HL-60/S4 treated with retinoic acid at 250 ng/mL for 4 days and 3 days (cell line): ENCODE measurements at regions not wholly inside any gene's neighbourhood (a gene's known extent, or its start where the extent isn't known, plus 50 kb on each side); places are given as distances from the start of the nearest gene placed in this dataset.
"Not testable (repeated sequence)": the region's sequence is repeated elsewhere in the genome, so short reads cannot be mapped to it uniquely, and the experiment has no call there.

Source experiments
- in situ Hi-C: fragments of 300-500 bp; cut with MboI; formaldehyde crosslinking; loops from 2 replicates; pipeline ENCODE4 v1.7.0; 2022; ENCODE audit warnings: low sequenced_read_pairs

DNA sequence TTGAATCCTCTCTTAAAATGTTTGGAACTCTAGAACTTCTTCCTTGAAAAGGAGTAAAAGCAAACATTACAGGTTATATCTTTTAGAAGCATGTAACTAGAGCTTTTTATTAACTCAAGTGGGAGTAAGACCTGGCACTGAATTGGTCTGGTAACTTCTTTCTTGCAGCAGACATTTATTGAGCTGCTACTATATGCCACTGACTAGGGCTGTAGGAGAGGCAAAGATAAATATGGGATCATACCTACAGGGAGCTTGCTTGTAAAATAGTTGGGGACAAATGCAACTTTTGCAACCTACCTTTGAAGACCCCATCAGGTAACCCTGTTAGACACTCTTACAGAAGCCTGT, 231.9 kb upstream of the TUT7 start:
- in situ Hi-C loops: no loop called here

DNA sequence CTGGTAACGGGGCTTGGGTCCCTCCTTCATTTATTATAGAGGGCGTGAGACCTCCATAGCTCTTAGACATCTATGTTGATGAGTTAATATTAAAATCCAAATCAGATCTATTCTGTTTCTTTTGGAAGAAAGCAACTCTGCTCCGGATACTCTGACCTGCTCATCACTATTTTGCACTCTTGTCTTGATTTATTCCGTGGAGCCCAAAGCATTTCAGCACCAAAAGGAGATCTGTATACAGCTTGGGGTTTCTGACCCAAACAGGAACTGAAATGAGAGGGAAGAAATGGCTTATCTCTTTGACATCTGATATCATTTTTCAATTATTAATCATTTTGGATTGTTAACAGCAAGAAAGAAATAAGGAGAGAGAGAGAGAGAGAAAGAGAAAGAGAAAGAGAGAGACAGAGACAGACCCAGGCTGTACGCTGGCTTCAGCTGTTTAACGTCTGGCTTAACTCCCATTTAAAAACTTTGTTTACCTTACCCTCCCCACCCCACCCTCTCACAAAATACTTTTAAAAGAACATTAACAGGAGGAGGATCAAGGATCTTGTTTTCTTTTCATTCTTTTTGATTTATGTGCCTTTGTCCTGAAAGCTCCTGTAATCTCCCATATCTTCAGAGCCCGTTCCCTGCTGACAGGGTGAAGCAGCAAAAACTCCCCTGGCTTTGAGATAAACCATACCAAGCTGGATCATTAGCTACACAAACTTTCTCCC, 231.4 kb upstream of the TUT7 start:
- in situ Hi-C loops: no loop called here

DNA sequence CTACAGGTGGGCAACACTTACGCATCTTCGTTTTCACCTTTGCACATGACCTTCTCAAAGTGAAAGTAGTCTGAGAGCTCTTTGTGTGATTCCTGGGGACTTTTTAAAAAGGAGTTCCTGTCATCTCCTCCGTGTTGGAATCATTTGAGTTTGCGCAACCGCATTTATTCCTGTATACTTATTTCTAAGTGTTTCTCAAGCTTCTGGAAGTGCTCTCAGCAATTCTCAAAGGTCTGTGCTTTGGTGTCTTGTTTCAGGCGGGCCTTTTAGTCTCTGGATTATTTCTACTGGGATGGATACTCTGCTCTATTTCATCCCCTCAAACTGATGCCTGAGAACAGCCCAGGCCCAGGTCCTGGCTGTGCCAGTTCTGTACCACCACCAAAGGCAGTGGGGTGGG, 226.5 kb upstream of the TUT7 start:
- in situ Hi-C loops: no loop called here

DNA sequence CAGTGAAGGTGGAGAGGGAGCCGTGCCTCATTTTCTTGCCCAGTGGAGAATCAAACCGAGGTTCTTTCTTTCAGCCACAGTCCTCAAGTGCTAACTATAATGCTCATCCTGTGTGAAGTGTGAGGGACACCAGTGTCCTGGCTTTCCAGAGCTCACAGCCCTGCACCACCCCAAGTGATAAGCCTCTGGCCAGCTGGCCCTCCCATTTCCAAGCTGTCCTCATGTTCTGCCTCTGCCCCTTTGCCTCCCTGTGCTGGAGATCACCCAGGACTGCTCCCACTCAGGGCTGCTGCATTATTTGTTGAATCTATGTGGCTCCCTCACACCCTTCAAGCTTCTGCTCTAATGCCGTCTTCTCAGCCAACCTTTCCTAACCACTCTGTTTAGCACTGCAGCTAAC, 224.5 kb upstream of the TUT7 start:
- in situ Hi-C loops: no loop called here

DNA sequence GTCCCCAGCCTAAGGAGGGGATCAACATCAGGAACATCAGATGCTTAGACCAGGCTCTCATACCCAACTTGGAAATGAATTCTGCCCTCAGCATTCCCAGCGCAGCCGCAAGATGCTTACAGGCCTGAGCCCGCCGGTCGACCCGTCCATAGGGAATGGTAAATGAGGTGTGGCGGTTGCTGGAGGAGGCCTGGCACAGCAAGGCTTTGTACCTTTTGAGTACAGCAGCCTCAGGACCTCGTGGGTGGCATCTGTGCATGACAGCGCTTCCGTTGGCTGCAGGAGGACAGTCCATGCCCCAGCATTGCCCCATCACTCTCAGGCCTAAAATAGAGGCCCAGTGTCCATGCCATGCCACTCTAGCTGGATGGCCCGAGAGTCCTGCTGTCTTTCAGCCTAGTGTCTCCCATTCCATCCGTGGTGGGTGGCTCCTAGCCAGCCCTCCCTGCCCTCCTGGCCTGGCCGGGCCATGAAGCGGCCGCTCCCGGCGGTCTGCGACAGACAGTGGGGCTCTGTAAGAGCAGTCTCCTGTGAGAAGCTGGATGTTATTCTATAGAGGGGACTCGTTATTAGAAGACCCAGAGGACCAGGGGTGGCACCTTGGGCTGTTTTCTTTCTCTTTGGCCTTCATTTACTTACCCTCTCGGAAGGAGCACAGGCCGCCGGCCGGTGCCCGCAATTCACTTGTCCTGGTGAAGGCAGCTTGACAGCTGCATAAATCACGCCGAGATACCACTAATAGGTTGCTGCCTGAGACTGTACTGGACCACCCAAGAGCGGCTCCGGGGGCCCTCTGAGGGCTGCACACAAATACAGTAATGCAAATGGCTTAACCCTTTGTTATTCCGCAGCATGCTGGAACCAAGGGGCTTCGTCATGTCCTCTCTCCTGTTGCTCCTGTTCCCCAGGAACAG, 223.5 kb upstream of the TUT7 start:
- in situ Hi-C loops: no loop called here

DNA sequence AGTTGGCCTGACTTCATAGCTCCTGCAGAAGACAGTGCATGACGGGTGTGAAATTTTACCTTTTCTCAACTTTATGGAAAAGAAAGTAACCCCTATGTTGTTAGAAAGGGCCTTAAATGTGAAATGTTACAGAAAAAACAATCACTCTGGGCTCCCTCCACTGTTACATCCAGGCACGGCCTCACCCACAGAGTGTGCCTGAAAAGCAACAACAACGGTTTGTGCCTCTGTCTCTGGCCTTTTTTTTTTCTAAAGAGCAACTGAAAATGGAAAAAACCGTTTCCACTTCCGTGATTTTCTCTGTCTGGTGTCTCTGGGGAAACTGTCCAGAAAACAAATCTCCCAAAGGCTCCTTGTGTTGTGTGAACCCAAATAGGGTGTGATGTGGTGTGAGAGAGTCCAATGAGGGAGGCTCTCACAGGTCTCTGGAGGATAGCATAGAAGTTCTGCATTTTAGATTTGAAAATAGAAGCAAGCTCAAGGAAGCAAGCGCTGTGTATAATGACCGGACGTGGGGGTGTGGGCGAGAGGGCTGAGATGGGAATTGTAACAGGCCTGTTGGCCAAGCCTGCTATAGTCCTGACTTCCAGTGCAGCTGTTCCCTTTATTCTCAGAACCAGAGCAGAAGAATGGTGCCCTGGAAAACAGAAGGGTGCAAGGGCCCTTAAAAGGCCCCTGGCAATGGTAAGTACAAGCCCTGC, 221.8 kb upstream of the TUT7 start:
- in situ Hi-C loops: no loop called here

DNA sequence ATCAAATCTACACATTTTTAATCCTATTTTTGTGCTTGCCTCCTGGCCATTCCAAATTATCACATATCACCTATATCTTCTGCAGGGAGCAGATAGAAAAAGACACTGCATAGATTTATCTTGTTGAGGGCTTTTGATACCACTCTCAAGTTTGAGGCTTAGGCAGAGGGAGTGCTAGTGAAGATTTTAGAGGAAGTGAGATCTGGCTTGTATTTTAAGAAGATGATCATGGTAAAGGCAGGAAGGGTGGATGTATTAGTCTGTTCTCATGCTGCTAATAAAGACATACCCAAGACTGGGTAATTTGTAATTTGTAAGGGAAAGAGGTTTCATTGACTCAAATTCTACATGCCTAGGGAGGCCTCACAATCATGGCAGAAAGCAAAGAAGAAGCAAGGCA, 220.9 kb upstream of the TUT7 start:
- in situ Hi-C loops: no loop called here

DNA sequence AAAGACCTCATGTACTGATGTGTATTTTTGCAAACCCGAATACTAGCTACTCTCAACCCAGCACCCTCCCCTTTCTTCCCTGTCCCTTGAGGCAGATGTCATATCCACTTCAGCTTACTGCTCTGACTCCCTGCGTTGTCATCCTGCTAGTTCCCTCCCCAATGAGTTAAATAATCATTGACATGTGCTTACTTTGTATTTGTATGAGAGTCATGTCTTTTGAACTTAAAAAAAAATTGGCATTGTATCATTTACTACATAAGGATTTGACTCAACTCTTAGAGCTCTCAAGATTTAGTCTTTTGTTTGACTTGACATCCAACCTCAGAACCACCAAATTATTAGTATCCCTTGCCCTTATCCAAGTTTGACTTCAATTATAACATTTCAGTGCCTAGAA, 219.7 kb upstream of the TUT7 start:
- in situ Hi-C loops: no loop called here

DNA sequence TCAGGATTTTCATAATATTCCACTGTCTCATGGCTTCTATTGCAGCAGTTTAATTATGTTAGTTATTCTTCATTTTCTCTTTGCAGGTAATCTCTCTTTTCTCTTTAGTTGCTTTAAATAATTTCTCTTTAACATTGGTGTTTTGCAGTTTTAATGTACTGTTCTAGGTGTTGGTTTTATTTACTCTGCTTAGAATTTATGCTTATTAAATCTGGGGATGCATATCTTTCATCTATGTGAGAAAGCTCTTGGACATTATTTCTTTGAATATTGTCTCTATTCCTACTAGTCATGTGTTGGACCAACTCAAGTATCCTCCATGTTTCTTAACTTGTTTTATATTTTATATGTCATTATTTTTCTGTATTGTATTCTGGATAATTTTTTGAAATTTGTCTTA, 218.7 kb upstream of the TUT7 start:
- in situ Hi-C loops: no loop called here

DNA sequence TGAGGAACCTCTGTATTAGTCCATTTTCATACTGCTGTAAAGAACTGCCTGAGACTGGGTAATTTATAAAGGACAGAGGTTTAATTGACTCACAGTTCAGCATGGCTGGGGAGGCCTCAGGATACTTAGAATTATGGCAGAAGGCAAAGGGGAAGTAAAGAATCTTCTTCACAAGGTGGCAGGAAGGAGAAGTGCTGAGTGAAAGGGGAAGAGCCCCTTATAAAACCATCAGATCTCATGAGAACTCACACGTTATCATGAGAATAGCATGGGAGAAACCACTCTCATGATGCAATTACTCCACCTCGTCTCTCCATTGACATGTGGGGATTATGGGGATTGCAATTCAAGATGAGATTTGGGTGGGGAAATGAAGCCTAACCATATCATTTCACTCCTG, 211.4 kb upstream of the TUT7 start:
- in situ Hi-C loops: not testable (repeated sequence)

DNA sequence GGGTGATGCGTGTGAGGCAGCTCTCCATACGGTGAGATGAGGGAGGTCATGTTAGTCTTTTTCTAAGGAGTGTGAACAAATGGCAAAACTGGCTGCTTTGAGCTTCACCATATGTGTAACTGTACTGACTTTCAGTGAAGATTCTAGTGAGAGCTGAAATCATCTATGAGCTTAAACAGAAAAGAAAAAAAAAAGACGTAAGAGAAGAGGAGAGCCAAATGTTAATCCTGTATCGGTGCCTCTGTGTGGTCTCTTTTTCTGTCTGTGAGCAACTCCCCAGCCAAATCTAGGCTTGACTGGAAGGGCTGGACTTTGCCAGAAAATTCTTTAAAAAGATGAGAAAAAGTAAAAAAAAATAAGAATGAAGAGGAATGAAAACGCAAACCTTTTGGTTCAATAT, 209.7 kb upstream of the TUT7 start:
- in situ Hi-C loops: no loop called here

DNA sequence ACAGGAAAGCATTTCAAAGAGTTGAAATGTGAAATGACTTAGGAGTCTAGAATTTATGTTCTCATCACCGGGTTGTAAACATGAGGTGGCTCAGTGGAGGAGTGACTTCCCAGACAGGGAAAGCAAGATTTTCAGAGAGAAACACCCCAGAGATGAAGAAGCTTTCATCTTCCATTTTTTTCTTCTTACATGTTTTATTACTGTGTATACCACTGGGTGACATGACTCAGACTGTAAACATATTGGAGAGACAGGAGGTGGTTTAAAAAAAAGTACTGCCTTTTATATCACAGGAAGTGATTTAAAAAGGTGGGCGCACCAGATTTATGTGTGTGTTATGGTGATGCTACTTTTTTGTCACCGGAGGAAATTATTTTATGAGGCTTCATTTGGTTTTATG, 209.1 kb upstream of the TUT7 start:
- in situ Hi-C loops: no loop called here

DNA sequence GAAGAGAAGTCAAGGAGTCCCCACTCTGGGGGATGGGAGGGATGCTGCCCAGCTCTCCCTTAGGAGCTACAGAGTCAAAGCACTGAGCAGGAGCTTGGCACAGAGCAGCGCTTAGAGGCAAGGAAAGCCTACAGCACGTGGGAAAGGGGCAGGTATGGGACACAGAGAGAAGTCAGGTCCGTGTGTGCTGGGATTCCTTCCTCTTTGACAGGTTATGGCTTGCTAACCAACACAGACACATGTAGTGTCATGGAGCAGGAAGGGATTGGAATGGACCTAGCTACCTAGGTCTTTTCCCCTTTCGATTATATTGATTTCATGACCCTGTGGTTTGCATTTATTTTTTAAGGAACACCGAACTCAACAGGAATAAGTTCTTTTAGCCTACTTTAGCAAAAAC, 208.5 kb upstream of the TUT7 start:
- in situ Hi-C loops: no loop called here

DNA sequence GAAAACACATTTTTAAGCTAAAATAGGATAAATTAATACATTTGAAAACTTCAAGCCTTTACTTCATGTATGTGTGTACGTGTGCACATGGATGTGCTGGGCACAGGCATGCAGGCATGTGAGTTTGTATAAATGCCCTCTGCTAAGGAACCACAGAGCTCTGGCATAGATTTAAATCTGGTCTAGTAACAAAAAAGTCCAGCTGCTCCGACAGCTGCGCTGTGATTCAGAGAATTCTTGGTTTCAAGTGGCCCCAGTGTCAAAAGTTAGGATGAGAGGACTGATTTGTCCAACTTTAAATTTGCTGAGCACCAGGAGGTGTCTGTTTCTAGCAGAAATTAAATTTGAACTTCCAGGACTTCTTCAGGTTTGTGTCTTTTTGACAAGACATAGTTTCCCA, 203.7 kb upstream of the TUT7 start:
- in situ Hi-C loops: no loop called here

DNA sequence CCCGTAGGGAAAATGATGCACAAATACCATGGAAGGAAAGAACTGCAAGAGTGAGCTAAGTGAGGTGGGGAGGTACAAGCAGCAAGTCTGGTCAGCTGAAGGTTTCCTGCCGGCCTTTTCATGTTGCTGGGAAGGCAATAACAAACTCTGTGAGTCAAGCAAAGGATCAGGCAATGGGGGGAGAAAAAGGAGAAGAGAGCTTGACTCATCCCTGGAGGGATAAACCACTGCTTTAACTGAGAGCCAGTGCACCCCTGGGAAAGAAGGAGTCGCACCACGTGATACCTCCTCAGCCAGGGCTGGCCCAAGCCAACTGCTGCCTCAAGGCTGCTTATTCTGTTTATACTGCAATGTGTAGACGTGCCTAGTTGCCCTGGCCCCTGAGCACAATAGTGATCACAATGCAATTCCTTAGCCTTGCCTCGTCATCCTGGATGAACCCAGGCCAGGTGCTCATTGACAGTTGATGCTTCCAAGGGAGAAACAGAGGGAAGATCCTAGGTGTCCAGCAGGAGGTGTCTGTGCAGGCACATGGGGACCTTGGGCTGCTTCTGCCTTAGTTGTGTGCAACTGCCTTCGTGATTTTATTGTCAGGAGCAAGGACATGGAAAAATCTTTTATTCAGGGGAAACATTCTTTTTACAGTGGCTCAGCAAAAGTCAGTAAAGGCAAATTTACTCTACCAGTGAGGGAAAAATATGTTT, 203.0 kb upstream of the TUT7 start:
- in situ Hi-C loops: no loop called here

DNA sequence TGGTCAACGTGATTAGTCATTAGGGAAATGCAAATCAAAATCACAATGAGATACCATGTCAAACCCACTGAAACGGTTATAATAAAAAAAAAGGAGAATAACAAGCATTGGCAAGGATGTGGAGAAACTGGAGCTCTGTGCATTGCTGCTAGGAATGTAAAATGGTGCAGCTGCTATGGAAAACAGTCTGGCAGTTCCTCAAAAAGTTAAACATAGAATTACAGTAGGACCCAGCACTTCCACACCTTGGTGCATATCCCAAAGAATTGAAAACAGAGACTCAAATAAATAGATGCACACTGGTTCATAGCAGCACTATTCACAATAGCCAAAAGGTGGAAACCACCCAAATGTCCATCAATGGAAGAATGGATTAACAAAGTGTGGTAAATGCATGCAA, 201.5 kb upstream of the TUT7 start:
- in situ Hi-C loops: no loop called here

DNA sequence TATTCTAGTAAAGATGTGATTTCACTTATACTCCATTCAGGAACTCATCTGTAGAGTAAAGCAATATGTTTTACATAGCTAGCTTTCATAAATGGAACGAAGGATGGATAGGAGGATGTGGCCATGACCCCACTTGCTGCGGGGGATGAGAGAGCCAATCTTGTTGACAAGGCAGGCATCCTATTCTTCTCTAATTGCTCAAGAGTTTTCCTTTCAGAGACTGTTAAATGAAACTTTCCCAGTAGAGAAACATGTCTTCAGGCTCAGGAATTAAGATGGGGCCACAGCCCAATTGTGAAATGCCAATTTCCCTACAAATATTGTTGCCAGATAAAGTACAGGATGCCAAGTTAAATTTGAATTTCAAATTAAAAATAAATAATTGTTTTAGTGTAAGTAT, 196.2 kb upstream of the TUT7 start:
- in situ Hi-C loops: no loop called here

DNA sequence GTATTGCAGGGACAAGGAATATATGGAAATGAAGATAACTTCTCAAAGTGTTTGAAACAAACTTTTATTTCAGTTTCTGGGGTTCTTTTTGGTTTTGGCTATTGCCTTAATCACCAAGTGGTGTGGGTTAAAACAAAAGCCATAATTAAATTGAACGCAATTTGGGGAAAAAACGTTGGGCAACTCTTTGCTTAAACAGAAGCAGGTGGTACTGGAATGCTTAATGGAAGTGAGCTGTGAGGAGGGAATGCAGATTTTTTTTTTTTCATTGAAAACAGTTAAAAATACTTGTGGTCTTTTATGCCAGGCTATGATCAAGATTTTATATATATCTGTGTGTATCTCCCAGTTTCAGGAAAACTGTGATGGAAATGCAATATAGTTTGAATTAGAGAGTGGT, 195.7 kb upstream of the TUT7 start:
- in situ Hi-C loops: no loop called here

DNA sequence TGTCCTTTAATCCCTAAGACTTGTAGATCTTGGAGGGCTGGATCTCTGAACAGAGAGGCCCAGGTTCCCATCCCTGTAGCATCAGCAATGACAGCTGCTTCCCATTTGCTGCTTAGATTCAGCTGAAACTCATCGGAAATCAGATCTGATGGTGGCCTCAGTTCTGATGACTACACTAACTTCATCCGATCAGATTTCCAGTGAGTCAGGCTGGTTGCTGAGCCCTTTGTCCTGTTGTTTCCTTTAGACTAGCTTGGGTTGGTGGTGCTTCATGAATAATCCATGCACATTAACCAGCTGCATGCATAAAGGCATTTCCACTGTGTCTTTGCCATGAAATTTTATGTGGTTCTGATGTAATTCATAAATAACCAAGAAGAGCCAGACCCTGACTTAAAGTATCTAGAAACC, 195.2 kb upstream of the TUT7 start:
- in situ Hi-C loops: no loop called here

DNA sequence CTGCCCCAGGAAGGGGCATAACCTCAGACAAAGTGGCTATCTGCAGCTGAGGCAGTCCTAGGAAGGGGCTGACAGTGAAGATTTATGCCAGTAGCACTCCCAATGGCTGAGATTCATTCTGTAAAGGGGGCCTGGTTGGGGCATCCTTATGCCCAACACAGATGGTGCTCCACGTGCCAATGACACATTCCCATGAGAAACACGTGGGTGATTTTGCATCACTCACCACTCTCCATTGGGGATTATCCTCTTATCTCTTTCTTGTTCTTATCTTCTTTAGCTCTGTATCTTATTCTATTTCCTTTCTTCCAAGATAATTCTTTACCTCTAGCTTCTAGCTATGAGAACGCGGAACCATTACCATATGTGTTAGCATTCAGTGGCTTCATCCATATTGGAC, 194.0 kb upstream of the TUT7 start:
- in situ Hi-C loops: no loop called here

DNA sequence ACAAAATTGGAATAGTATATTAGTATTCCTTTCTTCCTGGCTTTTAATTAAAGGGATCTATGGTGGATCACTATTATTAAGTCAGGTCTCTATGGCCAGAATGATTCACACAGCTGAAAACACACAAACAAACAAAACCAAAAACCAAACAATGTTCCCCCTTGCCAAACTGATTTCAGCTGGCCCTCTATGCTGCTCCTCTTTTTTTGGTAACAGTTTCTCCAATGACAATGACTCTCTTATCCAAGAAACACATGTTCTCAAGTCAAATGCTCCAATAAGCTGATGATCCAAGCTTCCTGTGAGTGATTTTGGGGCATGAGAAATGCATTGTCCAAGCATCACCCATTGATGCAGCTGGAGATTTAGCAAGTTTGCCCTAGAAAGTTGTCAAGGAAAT, 193.4 kb upstream of the TUT7 start:
- in situ Hi-C loops: no loop called here
